H9 (cell line): ENCODE measurements at regions not wholly inside any gene's neighbourhood (a gene's known extent, or its start where the extent isn't known, plus 50 kb on each side); places are given as distances from the start of the nearest gene placed in this dataset.

Experiments used
- DNase-seq: peaks from one replicate; pipeline ENCODE4 v3.0.0-alpha.2; 2017
- H2AFZ ChIP-seq: one replicate; pipeline ENCODE4 v1.6.1; 2013; ENCODE audit warnings: mild to moderate bottlenecking, low read length, control low read depth, moderate library complexity
- H2AK5ac ChIP-seq: 2 replicates; pipeline ENCODE4 v1.6.1; 2013; ENCODE audit warnings: low read length, control low read depth, mixed read lengths; ENCODE audit not compliant: insufficient read length
- H2BK120ac ChIP-seq: one replicate; pipeline ENCODE4 v1.6.1; 2013; ENCODE audit warnings: low read depth, mild to moderate bottlenecking, low read length, control low read depth, inconsistent platforms; ENCODE audit not compliant: poor library complexity, severe bottlenecking
- H2BK12ac ChIP-seq: 2 replicates; pipeline ENCODE4 v1.6.1; 2013; ENCODE audit warnings: low read length, control low read depth, mixed read lengths, low read depth; ENCODE audit not compliant: insufficient read length
- H2BK15ac ChIP-seq: 2 replicates; pipeline ENCODE4 v1.6.1; 2013; ENCODE audit warnings: low read depth, low read length, control low read depth
- H2BK20ac ChIP-seq: one replicate; pipeline ENCODE4 v1.6.1; 2013; ENCODE audit warnings: low read depth, mild to moderate bottlenecking, low read length, control low read depth, inconsistent platforms; ENCODE audit not compliant: poor library complexity, severe bottlenecking
- H2BK5ac ChIP-seq: 2 replicates; pipeline ENCODE4 v1.6.1; 2013; ENCODE audit warnings: low read length, control low read depth, mixed read lengths; ENCODE audit not compliant: insufficient read length
- H3K14ac ChIP-seq: 2 replicates; pipeline ENCODE4 v1.6.1; 2013; ENCODE audit warnings: low read length, control low read depth; ENCODE audit not compliant: insufficient read depth
- H3K18ac ChIP-seq: 2 replicates; pipeline ENCODE4 v1.6.1; 2013; ENCODE audit warnings: low read depth, mild to moderate bottlenecking, mixed read lengths, low read length, control low read depth; ENCODE audit not compliant: insufficient read length
- H3K23ac ChIP-seq: 2 replicates; pipeline ENCODE4 v1.6.1; 2013; ENCODE audit warnings: low read length, control low read depth, mixed read lengths, low read depth; ENCODE audit not compliant: insufficient read length
- H3K23me2 ChIP-seq: 2 replicates; pipeline ENCODE4 v1.6.1; 2013; ENCODE audit warnings: low read depth, mild to moderate bottlenecking, mixed read lengths, low read length, control low read depth; ENCODE audit not compliant: insufficient read length, poor library complexity, severe bottlenecking
- H3K27ac ChIP-seq: 2 replicates; pipeline ENCODE4 v1.5.1; 2013; ENCODE audit warnings: low read length, control low read depth, mixed read lengths, low read depth; ENCODE audit not compliant: insufficient read length
- H3K27me3 ChIP-seq: 2 replicates; pipeline ENCODE4 v1.6.1; 2013; ENCODE audit warnings: low read length, control low read depth, inconsistent platforms; ENCODE audit not compliant: insufficient read depth
- H3K4ac ChIP-seq: 2 replicates; pipeline ENCODE4 v1.6.1; 2013; ENCODE audit warnings: low read depth, mild to moderate bottlenecking, control low read depth, inconsistent platforms, low read length, moderate library complexity
- H3K4me1 ChIP-seq: 2 replicates; pipeline ENCODE4 v1.6.1; 2013; ENCODE audit warnings: low read length, control low read depth, inconsistent platforms; ENCODE audit not compliant: insufficient read depth
- H3K4me2 ChIP-seq: 2 replicates; pipeline ENCODE4 v1.6.1; 2013; ENCODE audit warnings: low read length, control low read depth, mixed read lengths; ENCODE audit not compliant: insufficient read length, insufficient read depth
- H3K56ac ChIP-seq: 2 replicates; pipeline ENCODE4 v1.6.1; 2013; ENCODE audit warnings: low read depth, mild to moderate bottlenecking, mixed read lengths, low read length, control low read depth; ENCODE audit not compliant: insufficient read length
- H3K79me1 ChIP-seq: 2 replicates; pipeline ENCODE4 v1.6.1; 2013; ENCODE audit warnings: low read depth, mild to moderate bottlenecking, moderate library complexity, low read length, control low read depth, inconsistent platforms; ENCODE audit not compliant: insufficient read depth, poor library complexity, severe bottlenecking
- H3K79me2 ChIP-seq: 2 replicates; pipeline ENCODE4 v1.6.1; 2013; ENCODE audit warnings: low read length, control low read depth, inconsistent platforms; ENCODE audit not compliant: insufficient read depth
- H3K9ac ChIP-seq: 2 replicates; pipeline ENCODE4 v1.6.1; 2013; ENCODE audit warnings: low read length, control low read depth, mixed read lengths; ENCODE audit not compliant: insufficient read length; ENCODE audit errors: extremely low read depth
- H3K9me3 ChIP-seq: one replicate; pipeline ENCODE4 v1.6.1; 2013; ENCODE audit warnings: low read depth, low read length, inconsistent platforms; ENCODE audit not compliant: control insufficient read depth
- H3T11ph ChIP-seq: one replicate; pipeline ENCODE4 v1.6.1; 2013; ENCODE audit warnings: mild to moderate bottlenecking, low read length, control low read depth, inconsistent platforms
- H4K20me1 ChIP-seq: one replicate; pipeline ENCODE4 v1.6.1; 2013; ENCODE audit not compliant: control insufficient read depth, insufficient read length, insufficient read depth
- H4K5ac ChIP-seq: 2 replicates; pipeline ENCODE4 v1.6.1; 2013; ENCODE audit warnings: low read depth, mild to moderate bottlenecking, mixed read lengths, low read length, control low read depth; ENCODE audit not compliant: insufficient read length
- H4K8ac ChIP-seq: replicated peaks from 2 replicates; pipeline ENCODE4 v1.6.1; 2013; ENCODE audit warnings: low read length, control low read depth, mixed read lengths, low read depth; ENCODE audit not compliant: insufficient read length
- H4K91ac ChIP-seq: 2 replicates; pipeline ENCODE4 v1.6.1; 2013; ENCODE audit warnings: low read depth, mild to moderate bottlenecking, moderate library complexity, mixed read lengths, low read length, control low read depth; ENCODE audit not compliant: insufficient read length
- H3K27ac Mint-ChIP-seq, 3 experiments: 2 replicates in 2 of 3; 3 replicates in 1 of 3; pipeline ENCODE4 v1.8.0; 2020 to 2021; ENCODE audit warnings: mixed read lengths in 3 of 3, mild to moderate bottlenecking in 1 of 3, moderate library complexity in 1 of 3
- H3K27me3 Mint-ChIP-seq: 2 replicates; pipeline ENCODE4 v1.8.0; 2021; ENCODE audit warnings: low read depth, mild to moderate bottlenecking, moderate library complexity, mixed read lengths
- H3K36me3 Mint-ChIP-seq, 3 experiments: 2 replicates in 2 of 3; 3 replicates in 1 of 3; pipeline ENCODE4 v1.8.0; 2020 to 2021; ENCODE audit warnings: low read depth in 3 of 3, mixed read lengths in 3 of 3; ENCODE audit not compliant: insufficient read depth in 1 of 3
- H3K4me1 Mint-ChIP-seq, 2 experiments: 2 replicates each; pipeline ENCODE4 v1.8.0; 2020; ENCODE audit warnings: mixed read lengths in 2 of 2
- H3K4me3 Mint-ChIP-seq, 2 experiments: 2 replicates in 1 of 2; 3 replicates in 1 of 2; pipeline ENCODE4 v1.8.0; 2020 to 2021; ENCODE audit warnings: mild to moderate bottlenecking in 2 of 2, mixed read lengths in 2 of 2, moderate library complexity in 1 of 2
- H3K9me3 Mint-ChIP-seq, 2 experiments: 2 replicates in 1 of 2; 3 replicates in 1 of 2; pipeline ENCODE4 v1.8.0; 2020; ENCODE audit warnings: mild to moderate bottlenecking in 2 of 2, mixed read lengths in 2 of 2, moderate library complexity in 1 of 2
- CTCF ChIP-seq: fragments of 200-600 bp; sonication (generic); conservative IDR thresholded peaks from 3 replicates; pipeline ENCODE4 v1.8.0; 2021; ENCODE audit warnings: antibody characterized with exemption, mild to moderate bottlenecking
- WGBS: extraction: QIAGEN DNeasy Blood & Tissue Kit; methylation state at CpG from one replicate; pipeline ENCODE4 v1.1.7; 2013; ENCODE audit warnings: missing lambda C conversion rate, low lambda C conversion rate, mixed read lengths; ENCODE audit not compliant: insufficient read length; ENCODE audit errors: extremely low coverage; 5-methylcytosine and 5-hydroxymethylcytosine counted together

DNA sequence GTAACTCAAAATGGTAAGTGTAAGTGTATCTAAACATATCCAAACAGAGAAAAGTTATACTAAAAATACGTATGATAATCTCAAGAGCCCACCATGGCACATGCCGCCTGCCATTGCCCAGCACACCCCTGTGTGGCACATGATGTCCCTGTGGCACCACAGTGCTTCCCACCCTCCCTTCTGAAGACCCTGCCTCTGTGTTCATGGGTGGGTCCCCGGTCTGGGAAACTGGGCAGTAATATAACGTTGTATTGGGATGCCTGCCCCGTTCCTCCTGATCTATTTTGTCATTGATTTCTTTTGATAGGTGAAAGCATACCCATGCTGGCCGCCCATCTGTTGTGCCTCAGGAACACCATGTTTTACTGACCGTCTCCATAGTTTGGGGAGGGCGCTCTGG is 296.8 kb upstream of the SHH start:
- Histone ChIP-seq H3K79me1 (no peaks in the 10 kb centered on the region), H2BK20ac (no peak overlapping the region), H3K4me1 (no peaks in the 10 kb centered on the region), H4K8ac (no peak overlapping the region), H4K91ac (no peak overlapping the region), H3T11ph (no peak overlapping the region), H3K14ac (no peak overlapping the region), H3K18ac (no peak overlapping the region), H4K5ac (no peak overlapping the region), H3K9ac (no peak overlapping the region), H3K27me3 (no peaks in the 10 kb centered on the region), H2BK15ac (no peak overlapping the region), H2AFZ (no peak overlapping the region), H3K27ac (no peak overlapping the region), H3K23me2 (no peaks in the 10 kb centered on the region), H3K56ac (no peak overlapping the region), H2BK12ac (no peak overlapping the region), H3K23ac (no peak overlapping the region), H2BK120ac (no peak overlapping the region), H3K4me2 (no peak overlapping the region), H4K20me1 (no peaks in the 10 kb centered on the region), H3K4ac (no peak overlapping the region), H2AK5ac (no peak overlapping the region), H3K79me2 (no peaks in the 10 kb centered on the region; the same call in 1 of the 2 replicates), H3K9me3 (no peaks in the 10 kb centered on the region), H2BK5ac (no peak overlapping the region)
- DNase-seq = no peak
- Mint-ChIP-seq H3K4me1 (peaks cover 3 to 9% of the 10 kb centered on the region in 2 experiments; a peak in 2 of 4 replicates), H3K36me3 (no peaks in the 10 kb centered on the region; a peak in 1 of 7 replicates), H3K4me3 (no peak overlapping the region), H3K27me3 (no peaks in the 10 kb centered on the region; the same call in 1 of the 2 replicates), H3K9me3 (no peaks in the 10 kb centered on the region; a peak in 1 of 5 replicates), H3K27ac (no peak overlapping the region)
- no peak for TF ChIP-seq CTCF
- whole genome bisulfite sequencing = no CpG with 5 or more reads among the region's 8 CpGs
